Right ventricle myocardium superior (tissue), 1 donor: ENCODE measurements at regions not wholly inside any gene's neighbourhood (a gene's known extent, or its start where the extent isn't known, plus 50 kb on each side); places are given as distances from the start of the nearest gene placed in this dataset.
"Not testable (repeated sequence)": the region's sequence is repeated elsewhere in the genome, so short reads cannot be mapped to it uniquely, and the experiment has no call there.

Experiments
- ATAC-seq: fragments of 200-7000 bp; cut with Tn5 transposase; one replicate; pipeline ENCODE4 v1.9.1; 2020; ENCODE audit warnings: mild to moderate bottlenecking; ENCODE audit not compliant: poor library complexity
- DNase-seq: peaks from one replicate; pipeline ENCODE4 v3.0.0-alpha.2; 2020
- intact Hi-C: fragments of 100-400 bp; cut with DNase I; formaldehyde crosslinking; loops from one replicate; pipeline ENCODE4 v1.11.2; 2022
- donor health status: DM: no; HTN: yes; CAD: no; lungs with severe emphysema.

DNA sequence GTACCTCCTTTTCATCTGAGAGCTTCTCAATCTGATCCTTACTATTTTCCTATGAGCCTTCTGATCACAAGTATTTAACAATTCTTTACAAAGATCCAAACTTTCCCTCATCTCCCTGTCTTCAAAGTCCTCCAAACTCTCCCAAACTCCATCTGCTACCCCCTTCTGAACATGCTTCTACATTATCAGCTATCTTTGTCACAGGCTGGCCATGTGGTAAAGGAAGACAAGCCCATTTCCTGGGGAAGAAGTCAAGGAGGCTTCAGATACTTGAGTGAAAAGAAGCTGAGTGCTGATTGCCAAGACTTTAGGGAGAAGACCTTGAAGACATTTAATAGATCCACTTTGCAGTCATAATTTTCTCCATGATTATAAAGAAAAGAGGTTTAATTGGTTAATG is 231.4 kb downstream of the CWH43 start:
- DNase-seq = no peak
- ATAC-seq = no peak
- intact Hi-C loops = no loop called here

DNA sequence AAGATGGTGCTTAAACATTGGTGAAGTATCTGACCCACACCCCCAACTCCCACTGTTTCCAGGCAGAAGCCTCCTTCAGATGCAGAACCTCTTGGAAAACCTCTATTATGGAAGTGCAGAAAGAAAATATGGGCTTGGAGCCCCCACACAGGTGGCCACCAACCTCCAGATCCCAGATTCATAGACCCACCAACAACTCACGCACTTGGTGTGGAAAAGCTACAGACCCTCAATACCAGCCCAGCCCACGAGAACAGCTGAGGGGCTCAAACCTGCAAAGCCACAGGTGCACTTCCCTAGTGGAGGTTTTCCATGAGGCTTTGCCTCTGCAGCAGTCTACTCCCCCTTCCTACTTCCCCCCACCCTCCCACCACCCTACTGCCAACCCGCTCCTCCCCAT is 232.0 kb downstream of the CWH43 start:
- intact Hi-C loops, DNase-seq, ATAC-seq: not testable (repeated sequence)

DNA sequence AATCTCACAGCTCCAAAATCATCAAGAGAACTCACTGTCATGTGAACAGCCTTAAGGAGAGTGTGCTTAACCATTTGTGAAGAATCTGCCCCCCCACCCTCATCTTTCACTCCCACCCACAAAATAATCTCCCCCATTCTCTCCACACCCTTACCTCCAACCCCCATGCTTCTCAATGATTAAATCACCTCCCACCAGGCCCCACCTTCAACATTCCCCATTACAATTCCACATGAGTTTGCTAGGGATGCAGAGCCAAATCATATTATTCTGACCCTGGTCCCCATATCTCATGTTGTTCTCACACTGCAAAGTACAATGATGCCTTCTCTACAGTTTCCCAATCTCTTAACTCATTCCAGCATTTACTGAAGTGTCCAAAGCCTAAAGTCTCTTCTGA is 232.9 kb downstream of the CWH43 start:
- DNase-seq, ATAC-seq, intact Hi-C loops: not testable (repeated sequence)

DNA sequence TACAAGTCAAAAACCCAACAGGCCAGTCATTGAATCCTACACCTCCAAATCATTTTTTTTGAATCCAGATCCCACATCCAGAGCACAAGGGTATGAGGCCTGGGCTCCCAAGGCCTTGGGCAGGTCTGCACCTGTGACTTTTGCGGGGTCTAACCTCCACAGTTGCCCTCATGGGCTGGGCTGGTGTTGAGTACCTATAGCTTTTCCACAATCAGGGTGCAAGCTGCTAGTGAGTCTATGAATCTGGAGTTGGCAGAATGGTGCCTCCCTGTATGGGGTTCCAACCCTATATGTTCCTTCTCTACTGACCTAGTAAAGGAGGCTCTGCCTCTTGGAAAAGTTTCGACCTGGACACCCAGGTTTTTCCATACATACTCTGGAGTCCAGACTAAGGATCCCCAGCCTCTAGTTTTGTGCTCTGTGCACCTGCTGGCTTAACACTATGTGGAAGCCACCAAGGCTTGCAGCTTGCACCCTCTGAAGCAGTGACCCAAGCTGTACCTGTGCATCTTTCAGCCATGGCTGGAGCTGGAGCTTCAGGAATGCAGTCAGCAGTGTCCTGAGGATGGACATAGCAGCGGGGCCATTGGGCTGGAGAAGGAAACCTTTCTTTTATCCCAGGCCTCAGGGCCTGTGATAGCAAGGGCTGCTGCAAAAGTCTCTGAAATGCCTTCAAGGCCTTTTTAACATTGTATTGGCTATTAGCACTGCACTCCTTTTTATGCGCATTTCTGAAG is 233.6 kb downstream of the CWH43 start:
- intact Hi-C loops, DNase-seq, ATAC-seq: not testable (repeated sequence)

DNA sequence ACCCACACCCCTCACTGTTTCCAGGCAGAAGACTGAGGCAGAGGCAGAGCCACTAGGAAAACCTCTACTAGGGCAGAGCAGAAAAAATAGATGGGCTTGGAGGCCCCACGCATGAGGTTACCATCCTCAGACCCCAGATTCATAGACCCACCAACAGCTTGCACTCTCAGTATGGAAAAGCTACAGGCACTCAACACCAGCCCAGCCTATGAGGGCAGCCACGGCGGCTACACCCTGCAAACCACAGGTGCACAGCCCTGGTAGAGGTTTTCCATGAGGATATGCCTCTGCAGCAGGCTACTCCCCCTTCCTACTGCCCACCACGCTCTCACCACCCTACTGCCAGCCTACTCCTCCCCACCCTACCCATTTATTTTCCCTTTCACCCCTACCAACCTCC is 235.1 kb downstream of the CWH43 start:
- intact Hi-C loops = no loop called here
- DNase-seq = no peak
- no peak for ATAC-seq

DNA sequence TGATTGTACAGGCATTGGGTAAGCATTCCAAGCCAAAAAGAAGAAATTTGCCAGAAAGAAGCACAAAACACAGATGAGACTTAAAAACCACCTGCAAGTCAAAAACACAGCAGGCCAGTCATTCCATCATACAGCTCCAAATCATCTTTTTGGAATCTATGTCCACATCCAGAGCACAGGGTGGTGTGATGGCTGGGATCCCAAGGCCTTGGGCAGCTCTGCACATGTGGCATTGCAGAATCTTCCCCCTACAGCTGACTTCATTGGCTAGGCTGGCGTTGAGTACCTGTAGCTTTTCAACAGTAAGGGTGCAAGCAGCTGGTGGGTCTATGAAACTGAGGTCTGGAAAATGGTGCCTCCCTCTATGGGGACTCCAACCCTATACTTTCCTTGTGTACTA is 236.7 kb downstream of the CWH43 start:
- intact Hi-C loops, ATAC-seq, DNase-seq: not testable (repeated sequence)

DNA sequence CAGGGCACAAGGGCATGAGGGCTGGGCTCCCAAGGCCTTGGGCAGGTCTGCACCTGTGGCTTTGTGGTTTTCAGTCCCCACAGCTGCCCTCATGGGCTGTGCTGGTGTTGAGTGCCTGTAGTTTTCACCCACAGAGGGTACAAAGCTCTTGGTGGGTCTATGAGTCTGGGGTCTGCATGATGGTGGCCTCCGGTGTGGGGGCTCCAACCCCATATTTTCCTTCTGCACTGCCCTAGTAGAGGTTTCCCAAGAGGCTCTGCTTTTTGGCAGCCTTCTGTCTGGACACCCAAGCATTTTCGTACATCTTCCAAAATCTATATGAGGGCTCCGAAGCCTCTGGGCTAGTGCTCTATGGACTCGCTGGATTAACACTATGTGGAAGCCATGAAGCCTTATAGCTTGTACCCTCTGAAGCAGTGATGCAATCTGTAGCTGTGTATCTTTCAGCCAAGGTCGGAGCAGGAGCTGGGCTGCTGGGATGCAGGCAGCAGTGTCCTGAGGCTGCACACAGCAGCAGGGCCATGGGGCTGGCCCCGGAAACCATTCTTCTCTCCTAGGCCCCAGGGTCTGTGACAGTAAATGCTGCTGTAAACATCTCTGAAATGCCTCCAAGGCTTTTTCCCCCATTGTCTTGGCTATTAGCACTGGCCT is 240.3 kb downstream of the CWH43 start:
- ATAC-seq, DNase-seq, intact Hi-C loops: not testable (repeated sequence)

DNA sequence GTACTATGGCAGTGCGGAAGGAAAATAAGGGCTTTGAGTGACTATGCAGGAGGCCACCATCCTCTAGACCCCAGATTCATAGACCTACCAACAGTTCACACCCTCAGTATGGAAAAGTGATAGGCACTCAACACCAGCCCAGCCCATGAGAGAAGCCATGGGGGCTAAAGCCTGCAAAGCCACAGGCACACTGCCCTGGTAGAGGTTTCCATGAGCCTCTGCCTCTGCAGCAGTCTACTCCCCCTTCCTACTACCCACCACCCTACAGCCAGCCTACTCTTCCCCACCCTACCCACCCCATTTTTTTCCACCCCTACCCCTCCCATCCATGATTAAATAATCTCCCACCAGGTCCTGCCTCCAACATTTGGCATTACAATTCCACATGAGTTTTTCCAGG is 241.9 kb downstream of the CWH43 start:
- intact Hi-C loops, DNase-seq, ATAC-seq: not testable (repeated sequence)

DNA sequence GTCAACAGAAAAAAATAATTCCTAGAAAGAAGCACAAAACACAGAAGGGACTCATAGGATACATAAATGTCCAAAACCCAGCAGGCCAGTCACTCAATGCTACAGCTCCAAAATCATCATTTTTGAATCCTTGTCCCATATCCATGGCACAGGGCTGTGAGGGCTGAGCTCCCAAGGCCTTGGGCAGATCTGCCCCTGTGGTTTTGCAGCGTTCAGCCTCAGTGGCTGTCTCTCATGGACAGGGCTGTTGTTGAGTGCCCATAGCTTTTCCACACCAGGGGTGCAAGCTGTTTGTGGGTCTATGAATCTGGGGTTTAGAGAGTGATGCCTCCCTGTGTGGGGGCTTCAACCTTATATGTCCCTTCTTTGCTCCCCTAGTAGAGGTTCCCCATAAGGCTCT is 243.2 kb downstream of the CWH43 start:
- intact Hi-C loops, DNase-seq, ATAC-seq: not testable (repeated sequence)

DNA sequence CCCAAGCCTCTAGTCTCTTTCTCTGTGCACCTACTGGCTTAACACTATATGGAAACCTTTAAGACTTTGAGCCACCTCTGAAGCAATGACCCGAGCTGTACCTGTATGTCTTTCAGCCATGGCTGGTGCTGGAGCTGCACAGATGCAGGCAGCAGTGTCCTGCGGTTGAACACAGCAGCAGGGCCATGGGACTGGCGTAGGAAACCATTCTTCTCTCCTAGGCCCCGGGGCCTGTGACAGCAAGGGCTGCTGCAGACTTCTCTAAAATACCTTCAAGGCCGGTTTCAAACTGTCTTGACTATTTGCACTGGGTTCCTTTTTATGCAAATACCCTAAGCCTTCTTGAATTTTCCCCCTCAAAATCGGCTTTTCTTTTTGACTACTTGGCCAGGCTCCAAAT is 243.6 kb downstream of the CWH43 start:
- DNase-seq, ATAC-seq, intact Hi-C loops: not testable (repeated sequence)

DNA sequence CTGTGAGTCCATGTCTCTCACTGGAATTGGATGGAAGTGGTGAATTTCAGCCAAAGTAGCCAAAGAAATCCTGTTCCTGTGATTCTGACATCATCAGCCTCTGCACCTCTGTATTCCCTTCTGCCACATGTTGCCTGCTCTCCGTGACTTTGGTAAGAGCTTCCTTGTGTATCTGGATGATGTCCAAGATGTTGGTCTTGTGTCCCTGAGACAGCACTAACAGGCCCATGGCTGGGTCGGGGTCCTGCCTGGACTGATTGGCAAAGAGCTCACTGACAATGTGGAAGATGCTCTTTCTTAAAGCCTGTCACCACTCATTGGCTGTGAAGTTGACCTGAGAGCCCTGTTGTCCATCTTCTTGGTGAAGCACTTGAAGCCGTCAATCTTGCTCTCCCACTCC is 247.3 kb downstream of the CWH43 start:
- ATAC-seq, intact Hi-C loops, DNase-seq: not testable (repeated sequence)

DNA sequence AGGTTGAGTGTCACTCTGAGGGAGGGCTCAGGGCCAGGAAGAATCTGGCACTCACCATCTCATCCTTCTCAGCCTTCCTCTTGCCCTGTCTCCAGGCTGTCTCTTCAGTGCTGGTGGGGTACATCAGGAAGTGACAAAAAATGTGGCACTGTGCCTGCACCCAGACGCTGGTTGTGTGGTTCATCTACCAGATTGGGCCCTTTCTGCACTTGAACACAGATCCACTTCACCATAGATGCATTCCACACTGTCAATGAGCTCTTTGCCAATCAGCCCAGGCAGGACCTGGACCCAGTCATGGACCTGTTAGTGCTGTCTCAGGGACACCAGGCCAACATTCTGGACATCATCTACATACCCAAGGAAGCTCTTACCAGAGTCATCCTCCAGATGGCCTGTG is 247.7 kb downstream of the CWH43 start:
- ATAC-seq, DNase-seq, intact Hi-C loops: not testable (repeated sequence)

DNA sequence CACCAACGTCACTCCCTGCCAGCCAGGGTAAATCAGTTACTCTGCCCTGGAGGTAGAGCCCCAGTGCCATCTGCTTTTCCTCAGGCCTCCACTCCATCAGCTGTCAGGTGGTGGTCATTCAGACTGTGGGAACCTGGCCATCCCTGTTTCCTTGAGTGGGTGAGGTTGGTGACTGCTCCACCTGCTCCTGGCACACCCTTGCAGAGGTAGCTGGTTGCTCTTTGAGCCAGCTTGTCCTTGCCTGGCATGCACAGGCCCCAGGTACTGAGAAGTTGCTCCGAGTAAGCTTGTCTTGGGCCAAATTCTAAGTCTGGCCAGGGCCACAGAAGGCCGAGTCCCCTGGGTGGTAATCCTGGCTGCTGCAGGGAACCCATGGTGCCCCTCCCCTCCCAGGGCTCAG is 248.3 kb downstream of the CWH43 start:
- intact Hi-C loops, DNase-seq, ATAC-seq: not testable (repeated sequence)

DNA sequence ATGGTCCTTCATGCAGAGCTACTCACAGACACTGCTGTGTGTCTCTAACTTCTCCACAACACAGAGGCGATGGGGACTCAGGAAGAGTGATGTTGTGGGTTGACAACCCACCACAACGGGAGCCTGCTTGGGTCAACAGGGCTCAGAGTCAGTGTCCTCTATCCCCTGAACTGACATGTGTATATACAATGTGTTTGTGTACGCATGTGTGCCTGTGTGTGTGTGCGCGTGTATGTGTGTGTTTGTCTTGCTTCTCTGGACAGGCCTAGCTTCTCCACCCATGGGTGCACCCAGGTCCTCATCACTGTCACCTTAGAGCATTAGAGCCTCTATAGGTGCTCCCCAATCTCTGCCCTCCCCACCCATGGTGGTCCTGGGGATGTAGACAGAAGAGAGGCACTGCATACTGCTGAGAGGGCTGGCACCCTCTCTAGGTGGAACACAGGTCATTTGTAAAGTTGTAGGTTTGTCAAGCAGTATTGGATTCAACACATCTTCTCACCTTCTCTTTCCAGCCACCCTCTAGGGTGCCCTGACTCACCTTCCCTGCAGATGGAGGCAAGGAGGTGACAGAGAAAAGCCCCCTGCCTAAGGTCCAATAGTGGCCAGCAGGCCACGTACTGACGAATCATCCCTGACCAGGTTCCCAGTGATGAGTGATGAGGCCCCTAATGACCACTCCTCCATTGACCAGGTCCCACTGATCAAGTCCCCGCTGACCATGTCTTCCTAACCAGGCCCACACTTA is 249.5 kb downstream of the CWH43 start:
- DNase-seq, ATAC-seq, intact Hi-C loops: not testable (repeated sequence)

DNA sequence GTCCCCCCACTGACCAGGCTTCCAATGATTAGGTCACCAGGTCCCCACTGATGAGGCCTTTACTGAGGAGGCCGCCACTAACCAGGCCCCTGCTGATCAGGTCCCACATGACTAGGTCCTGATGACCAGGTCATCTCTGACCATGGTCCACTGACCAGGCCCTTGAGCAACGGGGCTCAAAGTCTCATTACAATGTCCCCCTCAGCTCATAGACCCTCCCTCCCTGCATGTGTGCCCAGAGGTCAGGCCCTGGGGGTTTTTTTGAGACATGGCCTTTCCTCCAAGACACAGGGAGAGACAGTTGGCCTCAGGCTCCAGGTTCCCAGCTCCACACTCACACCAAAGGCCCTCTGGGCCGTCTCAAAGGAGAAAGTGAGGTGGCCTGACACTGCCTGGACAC is 250.4 kb downstream of the CWH43 start:
- DNase-seq, intact Hi-C loops, ATAC-seq: not testable (repeated sequence)

DNA sequence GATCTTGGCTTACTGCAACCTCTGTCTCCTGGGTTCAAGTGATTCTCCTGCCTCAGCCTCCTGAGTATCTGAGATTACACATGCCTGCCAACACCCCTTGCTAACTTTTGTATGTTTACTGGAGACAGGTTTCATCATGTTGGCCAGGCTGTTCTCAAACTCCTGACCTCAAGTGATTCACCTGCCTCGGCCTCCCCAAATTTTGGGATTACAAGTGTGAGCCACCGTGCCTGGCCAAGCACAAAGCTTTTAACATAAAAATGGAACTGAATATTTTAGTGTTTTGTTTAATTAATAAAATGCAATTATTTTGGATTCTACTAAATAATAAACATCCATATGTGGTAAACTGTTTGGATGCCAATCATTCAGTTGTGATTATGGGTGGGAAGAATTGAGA is 255.2 kb downstream of the CWH43 start:
- DNase-seq, intact Hi-C loops, ATAC-seq: not testable (repeated sequence)

DNA sequence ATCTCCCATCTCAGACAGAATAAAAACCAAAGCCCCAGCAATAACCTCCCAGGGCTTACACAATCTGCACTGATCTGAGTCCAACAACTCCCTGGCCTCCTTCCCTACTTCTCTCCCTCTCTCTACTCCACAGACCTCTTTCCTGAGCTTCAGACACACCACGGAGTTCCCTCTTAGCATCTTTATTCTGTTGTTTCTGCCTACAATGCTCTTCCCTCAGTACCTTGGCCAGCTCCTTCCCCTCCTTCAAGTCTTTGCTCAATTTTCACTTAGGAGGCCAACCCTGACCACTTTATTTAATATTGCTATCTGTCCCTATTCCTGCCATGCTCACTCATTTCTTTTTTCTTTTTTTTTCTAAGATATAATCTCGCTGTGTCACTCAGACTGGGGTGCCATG is 276.7 kb downstream of the CWH43 start:
- DNase-seq, intact Hi-C loops, ATAC-seq: not testable (repeated sequence)

DNA sequence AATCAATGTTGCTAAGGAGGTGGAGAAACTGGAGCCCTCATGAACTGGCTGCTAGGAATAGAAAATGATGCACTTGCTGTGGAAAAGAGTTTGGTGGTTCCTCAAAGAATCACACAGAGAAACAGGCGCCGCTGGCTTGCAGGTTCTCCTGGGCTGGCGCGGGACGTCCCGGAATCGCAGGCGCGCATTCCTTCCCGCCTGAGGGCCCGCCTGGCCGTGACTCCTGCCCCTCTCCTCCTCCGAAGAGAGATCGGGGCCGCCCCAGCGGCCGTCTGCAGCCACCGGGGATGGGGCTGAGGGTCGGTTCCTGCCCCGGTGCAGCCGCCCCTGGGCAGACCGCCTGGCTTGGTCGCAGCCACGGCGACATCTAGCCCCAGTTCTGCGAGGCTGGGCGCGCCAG is 284.4 kb downstream of the CWH43 start:
- DNase-seq, ATAC-seq, intact Hi-C loops: not testable (repeated sequence)

DNA sequence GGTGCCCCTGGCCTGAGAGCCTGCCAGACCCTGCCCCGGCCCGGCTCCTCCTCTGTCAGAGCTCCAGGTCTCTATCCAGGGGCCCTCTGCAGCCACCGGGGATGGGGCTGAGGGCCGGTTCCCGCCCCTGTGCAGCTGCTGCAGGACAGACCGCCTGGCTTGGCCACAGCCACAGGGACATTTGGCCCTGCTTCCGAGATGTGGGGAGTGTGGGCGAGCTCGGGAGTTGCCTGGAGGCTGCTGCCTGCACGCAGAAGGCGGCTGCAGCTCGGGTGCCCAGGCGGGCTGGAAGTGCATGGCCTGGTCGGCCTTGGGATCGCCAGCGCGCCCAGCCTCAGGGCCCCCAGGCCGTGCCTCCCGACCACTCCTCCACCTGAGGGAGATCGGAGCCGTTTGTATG is 284.8 kb downstream of the CWH43 start:
- ATAC-seq, DNase-seq, intact Hi-C loops: not testable (repeated sequence)
